Lung (tissue), 11 donors: ENCODE measurements at regions not wholly inside any gene's neighbourhood (a gene's known extent, or its start where the extent isn't known, plus 50 kb on each side); places are given as distances from the start of the nearest gene placed in this dataset.

ENCODE experiments used
- ATAC-seq: fragments of 200-7000 bp; cut with Tn5 transposase; one replicate; pipeline ENCODE4 v1.9.1; 2020; ENCODE audit warnings: moderate number of reproducible peaks; ENCODE audit not compliant: insufficient read depth, low FRiP score
- DNase-seq, 3 donors: peaks; one replicate each; pipeline ENCODE4 v3.0.0-alpha.2; 2013 to 2017
- H3K27ac ChIP-seq, 2 donors: one replicate each; pipeline ENCODE4 v1.5.1; 2013; ENCODE audit warnings: mild to moderate bottlenecking in 2 of 2, moderate library complexity in 2 of 2, control low read depth in 1 of 2, inconsistent platforms in 1 of 2, low read depth in 1 of 2, low read length in 1 of 2
- H3K27me3 ChIP-seq, 3 donors: one replicate each; pipeline ENCODE4 v1.5.1; 2013; ENCODE audit warnings: low read length in 2 of 3; ENCODE audit not compliant: control insufficient read depth in 3 of 3, insufficient read depth in 3 of 3
- H3K36me3 ChIP-seq, 4 donors: one replicate each; pipeline ENCODE4 v1.5.1; 2013; ENCODE audit warnings: low read length in 4 of 4, mild to moderate bottlenecking in 1 of 4, moderate library complexity in 1 of 4; ENCODE audit not compliant: control insufficient read depth in 4 of 4, insufficient read depth in 4 of 4
- H3K4me1 ChIP-seq, 5 donors: one replicate each; pipeline ENCODE4 v1.5.1; 2013; ENCODE audit warnings: low read length in 5 of 5, mild to moderate bottlenecking in 2 of 5, moderate library complexity in 1 of 5; ENCODE audit not compliant: control insufficient read depth in 5 of 5, insufficient read depth in 5 of 5
- H3K4me3 ChIP-seq: one replicate; pipeline ENCODE4 v1.5.1; 2013; ENCODE audit warnings: mild to moderate bottlenecking, control low read depth, moderate library complexity
- H3K9ac ChIP-seq, 2 donors: one replicate each; pipeline ENCODE4 v1.5.1; 2013; ENCODE audit warnings: low read length in 2 of 2, control low read depth in 1 of 2; ENCODE audit not compliant: insufficient read depth in 1 of 2
- H3K9me3 ChIP-seq, 4 donors: one replicate each; pipeline ENCODE4 v1.5.1; 2013; ENCODE audit warnings: low read length in 3 of 4, mild to moderate bottlenecking in 1 of 4, moderate library complexity in 1 of 4; ENCODE audit not compliant: control insufficient read depth in 4 of 4, insufficient read depth in 3 of 4
- WGBS, 2 donors: extraction: QIAGEN DNeasy Blood & Tissue Kit; methylation state at CpG; one replicate each; pipeline ENCODE4 v1.1.7; 2013; 5-methylcytosine and 5-hydroxymethylcytosine counted together
- TF ChIP-seq, protein P1 (sequence below): IDR thresholded peaks from 2 replicates; pipeline ENCODE4 v1.5.1; 2012; ENCODE audit warnings: mild to moderate bottlenecking; ENCODE audit errors: control extremely low read depth, extremely low read depth
- donor health status: control.
- donor health status: control.
- donor health status: Bipolar disorder and iron deficiency.
- donor health status: healthy.
- donor health status: DM: yes; HTN: yes; CAD: no.

DNA sequence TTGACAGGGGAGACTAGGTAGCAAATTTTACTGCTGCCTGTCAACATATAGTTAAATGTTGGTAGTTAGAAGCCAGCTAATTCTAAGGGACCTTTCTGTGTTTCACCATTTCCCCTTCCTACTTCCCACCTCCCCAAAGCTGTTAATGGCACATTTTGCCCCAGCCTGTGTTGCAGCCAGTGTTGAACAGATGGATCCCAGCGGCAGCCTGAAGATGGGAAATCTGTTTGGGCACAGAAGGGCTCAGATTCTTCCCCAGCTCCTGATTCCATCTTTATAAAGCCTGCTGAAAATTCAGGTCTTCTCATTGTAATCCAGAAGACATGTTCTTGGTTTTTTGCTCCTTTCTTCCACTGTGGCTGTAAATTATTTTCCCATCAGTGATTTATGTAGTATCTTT, 89.0 kb downstream of the SPRY1 start:
- Histone ChIP-seq H3K27me3 (no peaks in the 10 kb centered on the region), H3K36me3 (no peaks in the 10 kb centered on the region), H3K27ac (no peak overlapping the region), H3K4me1 (peaks cover 0 to 5% (median 0%) of the 10 kb centered on the region in 5 donors), H3K4me3 (no peak overlapping the region), H3K9ac (no peak overlapping the region), H3K9me3 (no peaks in the 10 kb centered on the region)
- no peak for DNase-seq
- WGBS, 2 donors = 41 to 83% methylated on average over 1 of the region's 1 CpG
- TF ChIP-seq, protein P1, sequence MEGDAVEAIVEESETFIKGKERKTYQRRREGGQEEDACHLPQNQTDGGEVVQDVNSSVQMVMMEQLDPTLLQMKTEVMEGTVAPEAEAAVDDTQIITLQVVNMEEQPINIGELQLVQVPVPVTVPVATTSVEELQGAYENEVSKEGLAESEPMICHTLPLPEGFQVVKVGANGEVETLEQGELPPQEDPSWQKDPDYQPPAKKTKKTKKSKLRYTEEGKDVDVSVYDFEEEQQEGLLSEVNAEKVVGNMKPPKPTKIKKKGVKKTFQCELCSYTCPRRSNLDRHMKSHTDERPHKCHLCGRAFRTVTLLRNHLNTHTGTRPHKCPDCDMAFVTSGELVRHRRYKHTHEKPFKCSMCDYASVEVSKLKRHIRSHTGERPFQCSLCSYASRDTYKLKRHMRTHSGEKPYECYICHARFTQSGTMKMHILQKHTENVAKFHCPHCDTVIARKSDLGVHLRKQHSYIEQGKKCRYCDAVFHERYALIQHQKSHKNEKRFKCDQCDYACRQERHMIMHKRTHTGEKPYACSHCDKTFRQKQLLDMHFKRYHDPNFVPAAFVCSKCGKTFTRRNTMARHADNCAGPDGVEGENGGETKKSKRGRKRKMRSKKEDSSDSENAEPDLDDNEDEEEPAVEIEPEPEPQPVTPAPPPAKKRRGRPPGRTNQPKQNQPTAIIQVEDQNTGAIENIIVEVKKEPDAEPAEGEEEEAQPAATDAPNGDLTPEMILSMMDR = no peak
- ATAC-seq = no peak

DNA sequence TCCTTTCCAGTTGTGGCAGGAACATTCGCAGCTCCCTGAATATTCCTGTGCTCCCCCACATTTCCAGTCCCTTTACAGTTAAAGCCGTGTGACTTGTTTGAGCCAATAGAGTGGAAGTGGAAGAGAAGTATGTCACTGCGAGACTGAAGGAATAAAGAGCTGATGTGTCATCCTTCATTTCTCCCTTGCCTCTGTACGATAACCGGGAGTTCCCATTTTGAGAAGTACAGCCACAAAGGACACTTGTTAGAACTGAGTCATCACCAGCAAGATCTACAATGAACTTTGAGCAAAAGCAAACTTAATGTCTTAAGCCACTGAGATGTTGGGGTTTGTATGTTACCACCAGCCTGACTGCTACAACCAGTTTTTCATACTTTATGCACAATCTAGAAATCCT, 92.3 kb downstream of the SPRY1 start:
- TF ChIP-seq, protein P1 = no peak
- DNase-seq (no peak), ATAC-seq (peak; percentile 91)
- Histone ChIP-seq H3K36me3 (no peaks in the 10 kb centered on the region), H3K27ac (no peak overlapping the region), H3K9me3 (no peaks in the 10 kb centered on the region), H3K27me3 (no peaks in the 10 kb centered on the region), H3K9ac (no peak overlapping the region), H3K4me1 (peaks cover 0 to 1% (median 0%) of the 10 kb centered on the region in 5 donors), H3K4me3 (no peak overlapping the region)
- 44 to 53% methylated on average over 5 of the region's 5 CpGs for WGBS, 2 donors

DNA sequence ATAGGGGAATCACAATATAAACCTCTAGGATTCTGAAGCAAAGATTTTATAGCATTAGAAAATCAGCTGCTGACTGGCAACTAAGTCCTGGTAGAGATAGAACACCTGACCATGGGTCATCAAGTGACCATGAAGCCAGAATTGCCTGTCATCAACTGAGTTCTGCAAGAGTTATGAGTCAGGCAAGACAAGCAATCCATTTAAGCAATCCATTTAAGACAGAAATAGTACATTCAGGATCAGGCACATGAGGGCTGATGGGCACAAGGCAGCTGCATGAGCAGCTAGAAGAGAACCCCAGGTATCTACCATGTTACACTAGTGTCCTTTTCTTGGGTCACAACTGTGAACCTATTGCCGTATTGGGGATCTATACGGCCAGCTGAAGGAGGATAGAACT, 98.9 kb downstream of the SPRY1 start:
- no peak for ATAC-seq
- WGBS, 2 donors = 93 to 97% methylated on average over 2 of the region's 2 CpGs
- no peak for DNase-seq

More for the DNA sequence above, 98.9 kb downstream of the SPRY1 start:
- H3K9ac ChIP-seq = no peak overlapping the region
- H3K4me1 ChIP-seq = peaks cover 0 to 2% (median 0%) of the 10 kb centered on the region in 5 donors
- no peaks in the 10 kb centered on the region for H3K36me3 ChIP-seq
- TF ChIP-seq, protein P1 = no peak
- no peak overlapping the region for H3K4me3 ChIP-seq
- no peak overlapping the region for H3K27ac ChIP-seq
- H3K27me3 ChIP-seq = no peaks in the 10 kb centered on the region
- no peaks in the 10 kb centered on the region for H3K9me3 ChIP-seq
